Activated gamma-delta T cell treated with anti-CD3 and anti-CD28 coated beads, Interleukin-2, amount 50 U/mL, for 16 hours (primary cell): ENCODE measurements at regions not wholly inside any gene's neighbourhood (a gene's known extent, or its start where the extent isn't known, plus 50 kb on each side); places are given as distances from the start of the nearest gene placed in this dataset.

Source experiments
- DNase-seq: peaks from one replicate; pipeline ENCODE4 v3.0.0-alpha.2; 2020; ENCODE audit warnings: low read depth

- no peak for DNase-seq
These were observed 451.4 kb downstream of the EIPR1 start for GRCh38 chr2:2926009-2926857.

GRCh38 chr2:2922156-2922555 is 455.5 kb downstream of the EIPR1 start:
- DNase-seq, result no peak

- no peak for DNase-seq
These were observed 456.5 kb downstream of the EIPR1 start for GRCh38 chr2:2921011-2921720.

- no peak for DNase-seq
These were observed 457.8 kb downstream of the EIPR1 start for GRCh38 chr2:2919574-2920365.

GRCh38 chr2:2919026-2919425 is 458.6 kb downstream of the EIPR1 start:
- DNase-seq, result no peak

- no peak for DNase-seq
These were observed 461.0 kb downstream of the EIPR1 start for GRCh38 chr2:2916621-2917020.

- no peak for DNase-seq
These were observed 463.4 kb downstream of the EIPR1 start for GRCh38 chr2:2914252-2914651.

- no peak for DNase-seq
These were observed 464.0 kb downstream of the EIPR1 start for GRCh38 chr2:2913601-2914120.

- DNase-seq, result no peak
These were observed 464.9 kb downstream of the EIPR1 start for GRCh38 chr2:2912731-2913130.

GRCh38 chr2:2912293-2912692 is 465.3 kb downstream of the EIPR1 start:
- no peak for DNase-seq

GRCh38 chr2:2910259-2910658 is 467.4 kb downstream of the EIPR1 start:
- no peak for DNase-seq

- no peak for DNase-seq
These were observed 468.3 kb downstream of the EIPR1 start for GRCh38 chr2:2909086-2910035.

- DNase-seq, result no peak
These were observed 471.5 kb downstream of the EIPR1 start for GRCh38 chr2:2906091-2906490.

- no peak for DNase-seq
These were observed 472.8 kb downstream of the EIPR1 start for GRCh38 chr2:2904721-2905350.

- DNase-seq, result no peak
These were observed 474.9 kb downstream of the EIPR1 start for GRCh38 chr2:2902547-2903281.

GRCh38 chr2:2901384-2902345 is 476.0 kb downstream of the EIPR1 start:
- DNase-seq, result no peak

GRCh38 chr2:2899826-2900225 is 477.8 kb downstream of the EIPR1 start:
- DNase-seq, result no peak

GRCh38 chr2:2898744-2899143 is 478.9 kb downstream of the EIPR1 start:
- no peak for DNase-seq

GRCh38 chr2:2896643-2897042 is 481.0 kb downstream of the EIPR1 start:
- DNase-seq, result no peak
